ENCODE measurements at regions not wholly inside any gene's neighbourhood (a gene's known extent, or its start where the extent isn't known, plus 50 kb on each side); places are given as distances from the start of the nearest gene placed in this dataset.

GRCh38 chr17:36667922-36668321 lies 66.5 kb downstream of the MRM1 start:
- H3K27me3 ChIP-seq (ENCODE audit: low read length) = peaks cover 3% of the 10 kb centered on the region; the same call in 1 of the 2 replicates
- H3K9me2 ChIP-seq (replicated peaks; ENCODE audit: low read length) = no peaks in the 10 kb centered on the region
- no peaks in the 10 kb centered on the region for H4K20me1 ChIP-seq (ENCODE audit: low read length)
- H3K4me2 ChIP-seq (ENCODE audit: low read length) = no peak overlapping the region
- ATAC-seq = no peak
- ChIA-PET CTCF (no interaction called here), POLR2A (ENCODE audit: unreplicated experiment) (no interaction called here)
- H3K9me3 ChIP-seq (ENCODE audit: low read length) = no peaks in the 10 kb centered on the region
- H3K4me3 ChIP-seq (ENCODE audit: low read length) = no peak overlapping the region
- no peaks in the 10 kb centered on the region for H3K79me2 ChIP-seq (ENCODE audit: low read length)
- intact Hi-C loops (cut with micrococcal nuclease) = no loop called here
- BruUV-seq (replicated peaks) = no TSS peak
- no peaks in the 10 kb centered on the region for H3K4me1 ChIP-seq (ENCODE audit: insufficient read depth, low read length)
- DNase-seq = peak; percentile 2
- no peaks in the 10 kb centered on the region for H3F3A ChIP-seq (ENCODE audit: low read length, unreplicated experiment)
- H3K36me3 ChIP-seq (ENCODE audit: low read depth, low read length) = no peaks in the 10 kb centered on the region
- H3K9ac ChIP-seq (ENCODE audit: low read length) = no peak overlapping the region
- H3K27ac ChIP-seq (ENCODE audit: low read length) = no peak overlapping the region
- H2AFZ ChIP-seq (ENCODE audit: low read length) = no peak overlapping the region
- TF ChIP-seq EZH2phosphoT487 (IDR thresholded peaks at IDR 0.05; ENCODE audit: borderline replicate concordance, low read length) (no peak), EZH2 (IDR thresholded peaks at IDR 0.05; ENCODE audit: low read length, unreplicated experiment) (no peak)
- TF ChIP-seq, protein P1, sequence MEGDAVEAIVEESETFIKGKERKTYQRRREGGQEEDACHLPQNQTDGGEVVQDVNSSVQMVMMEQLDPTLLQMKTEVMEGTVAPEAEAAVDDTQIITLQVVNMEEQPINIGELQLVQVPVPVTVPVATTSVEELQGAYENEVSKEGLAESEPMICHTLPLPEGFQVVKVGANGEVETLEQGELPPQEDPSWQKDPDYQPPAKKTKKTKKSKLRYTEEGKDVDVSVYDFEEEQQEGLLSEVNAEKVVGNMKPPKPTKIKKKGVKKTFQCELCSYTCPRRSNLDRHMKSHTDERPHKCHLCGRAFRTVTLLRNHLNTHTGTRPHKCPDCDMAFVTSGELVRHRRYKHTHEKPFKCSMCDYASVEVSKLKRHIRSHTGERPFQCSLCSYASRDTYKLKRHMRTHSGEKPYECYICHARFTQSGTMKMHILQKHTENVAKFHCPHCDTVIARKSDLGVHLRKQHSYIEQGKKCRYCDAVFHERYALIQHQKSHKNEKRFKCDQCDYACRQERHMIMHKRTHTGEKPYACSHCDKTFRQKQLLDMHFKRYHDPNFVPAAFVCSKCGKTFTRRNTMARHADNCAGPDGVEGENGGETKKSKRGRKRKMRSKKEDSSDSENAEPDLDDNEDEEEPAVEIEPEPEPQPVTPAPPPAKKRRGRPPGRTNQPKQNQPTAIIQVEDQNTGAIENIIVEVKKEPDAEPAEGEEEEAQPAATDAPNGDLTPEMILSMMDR (conservative IDR thresholded peaks at IDR 0.05; ENCODE audit: low read depth, low read length) = no peak

DNA sequence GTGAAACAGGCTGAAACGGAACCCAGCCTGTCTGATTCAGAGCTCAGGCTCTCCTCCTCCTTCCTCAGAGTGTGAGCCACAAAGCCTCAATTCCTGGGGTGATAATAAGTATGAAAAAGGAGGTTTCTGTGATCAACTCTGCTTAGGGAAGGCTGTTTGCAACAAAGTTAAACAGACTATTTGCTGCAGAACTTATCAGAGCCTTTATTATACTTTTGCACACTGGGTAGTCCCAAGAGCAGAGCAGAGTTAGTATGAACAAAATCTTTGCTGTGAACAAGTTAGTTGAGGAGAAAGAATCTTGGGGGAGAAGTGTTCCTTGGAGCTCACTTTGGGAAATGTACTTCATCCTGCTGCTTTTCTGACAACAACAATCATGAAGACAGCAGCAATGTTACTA lies 67.4 kb downstream of the MRM1 start:
- no peak for TF ChIP-seq EZH2phosphoT487 (IDR thresholded peaks at IDR 0.05; ENCODE audit: borderline replicate concordance, low read length)
- no peak for TF ChIP-seq EZH2 (IDR thresholded peaks at IDR 0.05; ENCODE audit: low read length, unreplicated experiment)
- TF ChIP-seq, protein P1 (conservative IDR thresholded peaks at IDR 0.05; ENCODE audit: low read depth, low read length) = no peak
- Histone ChIP-seq H3K4me1 (ENCODE audit: insufficient read depth, low read length) (no peaks in the 10 kb centered on the region), H3K27me3 (ENCODE audit: low read length) (peaks cover 2% of the 10 kb centered on the region; the same call in 1 of the 2 replicates), H3K27ac (ENCODE audit: low read length) (no peak overlapping the region), H3K9me2 (replicated peaks; ENCODE audit: low read length) (no peaks in the 10 kb centered on the region), H3K9ac (ENCODE audit: low read length) (no peak overlapping the region), H3K36me3 (ENCODE audit: low read depth, low read length) (no peaks in the 10 kb centered on the region), H2AFZ (ENCODE audit: low read length) (no peak overlapping the region), H3K9me3 (ENCODE audit: low read length) (no peaks in the 10 kb centered on the region), H3K4me2 (ENCODE audit: low read length) (no peak overlapping the region), H3F3A (ENCODE audit: low read length, unreplicated experiment) (no peaks in the 10 kb centered on the region), H3K4me3 (ENCODE audit: low read length) (no peak overlapping the region), H4K20me1 (ENCODE audit: low read length) (no peaks in the 10 kb centered on the region), H3K79me2 (ENCODE audit: low read length) (no peaks in the 10 kb centered on the region)
- ChIA-PET POLR2A (ENCODE audit: unreplicated experiment) (no interaction called here), CTCF (no interaction called here)
- no peak for DNase-seq
- ATAC-seq = no peak
- no TSS peak for BruUV-seq (replicated peaks)
- intact Hi-C loops (cut with micrococcal nuclease) = no loop called here

DNA sequence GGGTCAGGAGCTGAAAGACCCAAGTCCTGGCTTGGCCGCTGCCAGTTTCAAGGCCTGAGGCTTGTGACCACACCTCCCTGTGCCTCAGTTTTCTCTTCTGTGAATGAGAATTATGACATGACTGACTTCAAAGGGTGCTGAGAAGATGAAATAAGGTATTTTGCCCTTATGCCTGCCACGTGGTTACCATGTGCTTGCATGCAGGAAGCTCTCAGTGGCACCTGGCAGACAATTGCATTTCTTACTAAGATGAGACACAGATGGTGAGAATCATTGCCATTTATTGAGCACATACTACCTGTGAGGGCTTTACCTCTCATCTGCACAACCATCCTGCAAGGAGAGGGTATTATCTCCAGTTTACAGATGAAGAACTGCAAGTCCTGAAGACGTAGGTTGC lies 69.8 kb downstream of the MRM1 start:
- H3K27ac ChIP-seq (ENCODE audit: low read length) = no peak overlapping the region
- H4K20me1 ChIP-seq (ENCODE audit: low read length) = no peaks in the 10 kb centered on the region
- intact Hi-C loops (cut with micrococcal nuclease) = no loop called here
- no peaks in the 10 kb centered on the region for H3K9me3 ChIP-seq (ENCODE audit: low read length)
- no peaks in the 10 kb centered on the region for H3K4me1 ChIP-seq (ENCODE audit: insufficient read depth, low read length)
- H3K4me2 ChIP-seq (ENCODE audit: low read length) = no peak overlapping the region
- no peaks in the 10 kb centered on the region for H3K79me2 ChIP-seq (ENCODE audit: low read length)
- TF ChIP-seq, protein P1 (conservative IDR thresholded peaks at IDR 0.05; ENCODE audit: low read depth, low read length) = no peak
- no peak for TF ChIP-seq EZH2 (IDR thresholded peaks at IDR 0.05; ENCODE audit: low read length, unreplicated experiment)
- no peak for TF ChIP-seq EZH2phosphoT487 (IDR thresholded peaks at IDR 0.05; ENCODE audit: borderline replicate concordance, low read length)
- no peaks in the 10 kb centered on the region for H3K9me2 ChIP-seq (replicated peaks; ENCODE audit: low read length)
- BruUV-seq (replicated peaks) = no TSS peak
- ChIA-PET POLR2A (ENCODE audit: unreplicated experiment) (no interaction called here), CTCF (no interaction called here)
- no peaks in the 10 kb centered on the region for H3F3A ChIP-seq (ENCODE audit: low read length, unreplicated experiment)
- no peak for DNase-seq
- no peak for ATAC-seq
- no peak overlapping the region for H3K4me3 ChIP-seq (ENCODE audit: low read length)
- no peaks in the 10 kb centered on the region for H3K36me3 ChIP-seq (ENCODE audit: low read depth, low read length)
- H2AFZ ChIP-seq (ENCODE audit: low read length) = no peak overlapping the region
- no peaks in the 10 kb centered on the region for H3K27me3 ChIP-seq (ENCODE audit: low read length)
- H3K9ac ChIP-seq (ENCODE audit: low read length) = no peak overlapping the region
